ENCODE measurements at regions not wholly inside any gene's neighbourhood (a gene's known extent, or its start where the extent isn't known, plus 50 kb on each side); places are given as distances from the start of the nearest gene placed in this dataset.
A peak's percentile ranks its signal among the peaks of the same experiment; 100 is the strongest.

GRCh38 chr11:87398931-87399330, 361.2 kb downstream of the TMEM135 start:
- ATAC-seq (ENCODE audit: low FRiP score) (no peak), DNase-seq (ENCODE audit: low spot score) (no peak)
- TF ChIP-seq, protein P1, sequence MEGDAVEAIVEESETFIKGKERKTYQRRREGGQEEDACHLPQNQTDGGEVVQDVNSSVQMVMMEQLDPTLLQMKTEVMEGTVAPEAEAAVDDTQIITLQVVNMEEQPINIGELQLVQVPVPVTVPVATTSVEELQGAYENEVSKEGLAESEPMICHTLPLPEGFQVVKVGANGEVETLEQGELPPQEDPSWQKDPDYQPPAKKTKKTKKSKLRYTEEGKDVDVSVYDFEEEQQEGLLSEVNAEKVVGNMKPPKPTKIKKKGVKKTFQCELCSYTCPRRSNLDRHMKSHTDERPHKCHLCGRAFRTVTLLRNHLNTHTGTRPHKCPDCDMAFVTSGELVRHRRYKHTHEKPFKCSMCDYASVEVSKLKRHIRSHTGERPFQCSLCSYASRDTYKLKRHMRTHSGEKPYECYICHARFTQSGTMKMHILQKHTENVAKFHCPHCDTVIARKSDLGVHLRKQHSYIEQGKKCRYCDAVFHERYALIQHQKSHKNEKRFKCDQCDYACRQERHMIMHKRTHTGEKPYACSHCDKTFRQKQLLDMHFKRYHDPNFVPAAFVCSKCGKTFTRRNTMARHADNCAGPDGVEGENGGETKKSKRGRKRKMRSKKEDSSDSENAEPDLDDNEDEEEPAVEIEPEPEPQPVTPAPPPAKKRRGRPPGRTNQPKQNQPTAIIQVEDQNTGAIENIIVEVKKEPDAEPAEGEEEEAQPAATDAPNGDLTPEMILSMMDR (IDR thresholded peaks at IDR 0.05): no peak

DNA sequence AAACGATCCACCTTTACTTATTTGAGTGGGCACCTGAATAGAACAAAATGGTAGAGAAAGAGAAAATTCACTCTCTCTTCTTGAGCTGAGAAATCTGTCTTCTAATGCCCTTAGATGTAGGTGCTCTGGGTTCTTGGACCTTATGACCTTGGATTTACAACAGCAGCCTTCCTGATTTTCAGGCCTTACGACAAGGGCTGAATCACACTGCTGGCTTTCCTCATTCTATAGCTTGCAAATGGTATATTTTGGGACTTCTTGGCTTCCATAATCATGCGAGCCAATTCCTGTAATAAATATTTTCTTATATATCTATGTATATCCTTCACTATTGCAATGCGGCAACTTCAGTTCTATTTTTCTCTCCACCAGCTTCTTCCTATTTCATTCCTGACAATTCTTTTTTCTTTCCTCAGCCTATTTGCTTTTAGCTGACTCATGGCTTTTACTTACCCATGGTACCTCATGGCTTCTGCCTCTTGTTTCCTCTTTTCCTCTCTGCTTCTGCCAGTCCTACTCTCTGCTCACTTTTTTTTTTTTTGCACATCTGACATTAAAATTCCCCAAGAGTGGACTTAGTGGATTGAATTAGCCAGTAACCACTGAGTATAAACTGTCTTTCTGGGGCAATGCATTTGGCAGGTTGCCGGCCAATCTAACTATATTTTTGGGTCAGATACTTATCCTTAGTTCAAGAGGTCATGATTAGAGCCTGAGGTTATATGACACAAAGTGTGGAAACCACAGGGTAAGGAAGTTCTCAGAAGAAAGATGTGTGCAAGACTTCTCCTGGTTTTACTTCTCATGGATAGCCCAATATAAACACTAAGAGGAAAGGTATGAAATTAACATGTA, 359.5 kb downstream of the TMEM135 start:
- TF ChIP-seq, protein P1 (IDR thresholded peaks at IDR 0.05): no peak
- no peak for ATAC-seq (ENCODE audit: low FRiP score)
- no peak for DNase-seq (ENCODE audit: low spot score)

GRCh38 chr11:87394924-87395323, 357.2 kb downstream of the TMEM135 start:
- DNase-seq (ENCODE audit: low spot score) (no peak), ATAC-seq (ENCODE audit: low FRiP score) (no peak)
- TF ChIP-seq, protein P1 (IDR thresholded peaks at IDR 0.05): no peak

GRCh38 chr11:87392665-87393064, 354.9 kb downstream of the TMEM135 start:
- ATAC-seq (ENCODE audit: low FRiP score) (no peak), DNase-seq (ENCODE audit: low spot score) (no peak)
- TF ChIP-seq, protein P1 (IDR thresholded peaks at IDR 0.05): no peak

GRCh38 chr11:87391496-87391895, 353.8 kb downstream of the TMEM135 start:
- TF ChIP-seq, protein P1 (IDR thresholded peaks at IDR 0.05): no peak
- ATAC-seq (ENCODE audit: low FRiP score) (peak; percentile 54), DNase-seq (ENCODE audit: low spot score) (no peak)

DNA sequence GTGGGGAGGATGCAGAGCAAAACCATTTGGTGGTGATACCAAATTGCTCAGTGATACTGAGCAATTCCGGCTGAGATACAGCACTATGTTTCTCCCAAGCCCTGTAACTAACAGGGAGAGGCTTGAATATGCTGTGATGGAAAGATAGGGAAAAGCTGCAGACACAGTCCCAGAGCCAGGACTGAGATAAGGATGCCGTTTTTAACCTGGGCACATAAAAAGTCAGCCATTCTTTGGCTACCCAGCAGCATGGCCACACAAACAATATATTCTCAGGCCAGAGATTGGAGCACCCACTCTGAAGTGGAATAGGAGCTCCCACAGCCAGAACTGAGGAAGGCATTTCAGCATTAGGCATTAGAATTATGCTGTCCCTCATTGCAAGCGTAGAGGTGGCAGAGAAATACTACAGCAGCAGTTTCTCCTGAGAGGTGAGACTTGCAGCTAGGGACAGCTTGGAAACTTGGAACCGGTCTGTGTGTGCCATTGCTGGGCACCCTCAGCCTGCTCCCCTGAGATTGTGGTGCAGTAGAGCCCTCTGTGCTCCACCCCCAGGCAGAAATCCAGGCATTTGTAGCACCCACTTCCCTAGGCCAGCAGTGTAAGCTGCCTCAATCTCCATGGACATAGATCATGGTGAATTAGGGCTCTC, 346.5 kb downstream of the TMEM135 start:
- TF ChIP-seq, protein P1 (IDR thresholded peaks at IDR 0.05): no peak
- no peak for DNase-seq (ENCODE audit: low spot score)
- ATAC-seq (ENCODE audit: low FRiP score): no peak
